ENCODE measurements at regions not wholly inside any gene's neighbourhood (a gene's known extent, or its start where the extent isn't known, plus 50 kb on each side); places are given as distances from the start of the nearest gene placed in this dataset.
"Not testable (repeated sequence)": the region's sequence is repeated elsewhere in the genome, so short reads cannot be mapped to it uniquely, and the experiment has no call there.

- WGBS, result no CpG with 5 or more reads among the region's 15 CpGs
- not testable (repeated sequence) for H3K27ac ChIP-seq; H3K36me3 ChIP-seq; H3K4me3 ChIP-seq; DNase-seq (ENCODE audit: low spot score in 2 of 2); H3K9me3 ChIP-seq; H3K27me3 ChIP-seq; H3K4me1 ChIP-seq
Measured at GRCh38 chr3:10109-10996, 186.2 kb upstream of the CHL1 start.

- no peak for TF ChIP-seq EP300 (IDR thresholded peaks at IDR 0.05)
- TF ChIP-seq POLR2A (IDR thresholded peaks at IDR 0.05), result no peak
- TF ChIP-seq POLR2AphosphoS5 (IDR thresholded peaks at IDR 0.05), result no peak
- TF ChIP-seq CTCF (IDR thresholded peaks at IDR 0.05), result no peak
- H3K27ac ChIP-seq, result no peak overlapping the region
- 64% methylated on average over 14 of the region's 22 CpGs for WGBS
- no peaks in the 10 kb centered on the region for H3K27me3 ChIP-seq
- H3K36me3 ChIP-seq, result no peaks in the 10 kb centered on the region
- H3K9me3 ChIP-seq, result no peaks in the 10 kb centered on the region
- no peaks in the 10 kb centered on the region for H3K4me1 ChIP-seq
- no peak for DNase-seq (ENCODE audit: low spot score in 2 of 2)
- H3K4me3 ChIP-seq, result no peak overlapping the region
Measured at GRCh38 chr3:11734-12133, 184.8 kb upstream of the CHL1 start.

- DNase-seq (ENCODE audit: low spot score in 2 of 2), result no peak
- no peaks in the 10 kb centered on the region for H3K36me3 ChIP-seq
- H3K27ac ChIP-seq, result no peak overlapping the region
- no peak for TF ChIP-seq EP300 (IDR thresholded peaks at IDR 0.05)
- TF ChIP-seq CTCF (IDR thresholded peaks at IDR 0.05), result no peak
- TF ChIP-seq POLR2A (IDR thresholded peaks at IDR 0.05), result no peak
- TF ChIP-seq POLR2AphosphoS5 (IDR thresholded peaks at IDR 0.05), result no peak
- 48% methylated on average over 3 of the region's 3 CpGs for WGBS
- H3K9me3 ChIP-seq, result no peaks in the 10 kb centered on the region
- no peaks in the 10 kb centered on the region for H3K4me1 ChIP-seq
- H3K27me3 ChIP-seq, result no peaks in the 10 kb centered on the region
- no peak overlapping the region for H3K4me3 ChIP-seq
Measured at GRCh38 chr3:14652-15051, 181.9 kb upstream of the CHL1 start.

- no peaks in the 10 kb centered on the region for H3K36me3 ChIP-seq
- H3K4me1 ChIP-seq, result no peaks in the 10 kb centered on the region
- H3K4me3 ChIP-seq, result no peak overlapping the region
- 88% methylated on average over 2 of the region's 2 CpGs for WGBS
- no peak overlapping the region for H3K27ac ChIP-seq
- no peaks in the 10 kb centered on the region for H3K27me3 ChIP-seq
- DNase-seq (ENCODE audit: low spot score in 2 of 2), result no peak
- TF ChIP-seq POLR2A (IDR thresholded peaks at IDR 0.05), result no peak
- TF ChIP-seq POLR2AphosphoS5 (IDR thresholded peaks at IDR 0.05), result no peak
- no peak for TF ChIP-seq CTCF (IDR thresholded peaks at IDR 0.05)
- TF ChIP-seq EP300 (IDR thresholded peaks at IDR 0.05), result no peak
- no peaks in the 10 kb centered on the region for H3K9me3 ChIP-seq
Measured at GRCh38 chr3:16366-16765, 180.2 kb upstream of the CHL1 start.

GRCh38 chr3:20421-20820, 176.1 kb upstream of the CHL1 start:
- Histone ChIP-seq H3K27me3 (no peaks in the 10 kb centered on the region), H3K4me3 (no peak overlapping the region), H3K9me3 (no peaks in the 10 kb centered on the region), H3K27ac (no peak overlapping the region), H3K36me3 (no peaks in the 10 kb centered on the region), H3K4me1 (no peaks in the 10 kb centered on the region)
- DNase-seq (ENCODE audit: low spot score in 2 of 2), result no peak
- TF ChIP-seq POLR2A (IDR thresholded peaks at IDR 0.05) (no peak), EP300 (IDR thresholded peaks at IDR 0.05) (no peak), POLR2AphosphoS5 (IDR thresholded peaks at IDR 0.05) (no peak), CTCF (IDR thresholded peaks at IDR 0.05) (no peak)

Measured in suprapubic skin (tissue), 4 donors.